CD4-positive, alpha-beta T cell treated with Interleukin-15 for 4 hours (primary cell): ENCODE measurements at regions not wholly inside any gene's neighbourhood (a gene's known extent, or its start where the extent isn't known, plus 50 kb on each side); places are given as distances from the start of the nearest gene placed in this dataset.
"Not testable (repeated sequence)": the region's sequence is repeated elsewhere in the genome, so short reads cannot be mapped to it uniquely, and the experiment has no call there.

Experiments
- DNase-seq: peaks from one replicate; pipeline ENCODE4 v3.0.0-alpha.2; 2020; ENCODE audit warnings: low spot score

GRCh38 chr5:87105577-87105976 is 162.1 kb upstream of the RASA1 start:
- DNase-seq = no peak

DNA sequence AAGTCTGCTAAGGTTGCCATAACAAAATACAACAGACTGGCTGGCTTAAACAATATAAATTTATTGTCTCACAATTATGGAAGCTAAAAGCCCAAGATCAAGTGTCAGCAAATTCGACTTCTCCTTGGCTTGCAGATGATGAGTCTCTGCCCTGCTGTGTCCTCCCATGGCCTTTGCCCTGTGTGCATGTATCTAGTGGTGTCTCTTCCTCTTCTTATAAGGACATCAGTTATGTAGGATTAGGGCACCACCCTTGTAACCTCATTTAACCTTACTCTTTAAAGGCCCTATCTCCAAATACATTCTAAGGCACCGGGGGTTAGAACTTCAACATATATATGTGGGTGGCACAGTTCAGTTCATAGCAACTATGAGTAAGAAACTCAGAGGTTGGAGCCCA is 157.9 kb upstream of the RASA1 start:
- DNase-seq = no peak

DNA sequence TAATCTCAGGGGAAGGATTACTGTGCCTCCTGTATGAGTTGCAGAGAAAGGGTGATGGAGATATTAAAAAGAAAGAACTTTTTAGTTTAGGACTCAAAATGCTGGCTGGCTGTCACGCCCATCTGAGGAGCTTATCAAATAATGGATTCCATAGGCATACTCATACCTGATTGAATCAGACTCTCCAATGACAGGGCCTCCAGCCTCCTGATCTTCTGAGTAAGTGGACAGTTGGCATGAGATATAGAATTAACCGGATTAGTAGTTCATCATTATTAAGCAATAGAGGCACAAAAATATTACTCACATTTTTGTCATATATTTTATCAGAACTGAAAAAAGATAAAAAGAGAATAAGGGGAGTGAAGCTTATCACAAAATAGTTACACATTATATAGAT is 157.0 kb upstream of the RASA1 start:
- no peak for DNase-seq

- no peak for DNase-seq
Observed at GRCh38 chr5:87113861-87114260, 153.8 kb upstream of the RASA1 start.

DNA sequence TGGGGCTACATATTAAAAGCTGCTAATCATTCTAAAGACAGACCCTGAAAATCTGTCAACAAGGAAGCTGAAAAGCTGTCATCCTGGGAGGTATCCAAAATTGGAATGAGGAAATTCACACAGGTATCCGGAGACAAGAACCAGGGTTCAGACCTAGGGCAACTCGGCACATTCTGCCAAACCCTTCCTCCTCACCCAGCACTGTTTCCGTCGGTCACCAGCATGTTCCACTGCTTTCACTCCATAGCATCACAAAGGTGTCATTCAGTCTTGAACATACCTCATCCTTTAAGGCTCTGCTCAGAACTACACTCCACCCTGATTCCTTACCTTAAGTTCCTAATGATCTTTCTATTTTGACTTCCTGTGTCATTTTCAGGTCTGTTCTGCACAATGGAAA is 153.1 kb upstream of the RASA1 start:
- DNase-seq = no peak

- no peak for DNase-seq
Observed at GRCh38 chr5:87115839-87116364, 151.8 kb upstream of the RASA1 start.

- no peak for DNase-seq
Observed at GRCh38 chr5:87116825-87117512, 150.7 kb upstream of the RASA1 start.

GRCh38 chr5:87119588-87119987 is 148.1 kb upstream of the RASA1 start:
- DNase-seq = no peak

GRCh38 chr5:87120518-87121303 is 147.0 kb upstream of the RASA1 start:
- DNase-seq = peak; percentile 81

DNA sequence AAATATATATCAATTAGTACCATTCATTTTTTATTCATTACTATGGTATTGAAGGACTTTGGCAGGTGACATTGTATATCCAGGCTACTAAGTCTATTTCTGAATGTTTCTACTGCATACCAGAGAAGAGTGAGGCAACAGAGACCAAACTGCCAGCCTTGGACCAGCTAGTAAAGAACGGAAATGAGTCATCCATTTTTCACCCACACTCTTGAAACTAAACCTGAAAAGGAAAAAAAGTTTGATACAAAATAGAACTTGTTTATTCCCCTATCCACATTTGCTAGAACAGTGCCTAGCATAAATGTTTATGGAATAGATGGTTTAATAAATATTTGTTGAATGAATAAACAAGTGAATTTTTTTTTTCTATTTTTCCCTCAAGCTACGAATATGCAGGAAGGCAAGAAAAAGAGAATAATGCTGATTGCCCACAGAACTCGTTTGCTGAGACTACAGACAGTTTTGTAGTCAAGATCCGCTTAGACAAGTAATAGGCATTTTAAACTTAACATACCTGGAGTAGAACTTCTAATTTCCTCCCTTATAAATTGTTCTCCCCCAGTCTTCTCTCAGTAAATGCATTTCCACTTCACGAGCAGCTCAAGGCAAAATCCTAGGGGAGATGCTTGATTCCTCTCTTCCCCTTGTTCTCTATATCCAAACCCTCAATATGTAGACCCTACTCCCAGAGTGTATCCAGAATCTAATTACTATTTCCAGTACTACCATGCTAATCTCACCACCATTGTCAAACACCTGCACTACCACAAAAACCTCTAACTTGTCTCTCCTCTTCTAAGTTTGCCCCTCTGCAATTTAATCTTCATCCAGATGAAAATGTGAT is 146.2 kb upstream of the RASA1 start:
- DNase-seq = peak; percentile 70

DNA sequence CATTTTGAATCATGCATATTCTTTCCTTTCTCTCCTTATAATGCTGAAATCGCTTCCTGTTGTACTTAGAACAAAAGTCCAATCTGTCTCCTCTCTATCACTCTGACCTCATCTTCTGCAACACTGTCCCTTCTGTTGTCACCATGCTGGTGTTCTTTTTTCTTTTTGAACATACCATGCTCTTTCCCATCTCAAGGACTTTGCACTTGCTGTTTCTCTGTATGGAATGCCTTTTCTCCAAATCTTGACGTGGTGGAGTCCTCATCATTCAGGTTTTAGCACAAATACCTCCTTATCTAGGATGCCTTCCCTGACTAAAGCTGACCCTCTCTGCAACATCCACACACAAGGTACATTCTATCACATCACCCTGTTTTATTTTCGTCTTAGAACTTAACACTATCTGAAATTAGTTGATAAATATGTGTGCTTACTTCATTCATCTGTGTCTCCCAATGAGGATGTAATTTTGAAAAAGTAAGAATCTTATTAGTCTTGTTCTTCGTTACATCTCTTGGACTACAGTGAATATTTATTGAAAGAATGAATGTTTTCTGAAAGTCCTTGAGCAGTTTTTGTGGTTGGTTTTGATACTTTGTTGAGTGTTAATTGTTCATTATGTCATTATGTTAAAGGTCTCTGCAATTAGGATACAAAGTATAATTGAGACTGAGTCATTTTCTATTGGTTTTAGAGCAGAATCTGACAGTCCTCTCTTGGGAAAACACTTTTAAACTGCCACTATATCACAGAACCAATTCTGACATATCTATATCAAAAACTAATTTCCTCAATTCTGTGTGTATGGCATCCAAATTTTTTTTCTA is 145.3 kb upstream of the RASA1 start:
- no peak for DNase-seq

DNA sequence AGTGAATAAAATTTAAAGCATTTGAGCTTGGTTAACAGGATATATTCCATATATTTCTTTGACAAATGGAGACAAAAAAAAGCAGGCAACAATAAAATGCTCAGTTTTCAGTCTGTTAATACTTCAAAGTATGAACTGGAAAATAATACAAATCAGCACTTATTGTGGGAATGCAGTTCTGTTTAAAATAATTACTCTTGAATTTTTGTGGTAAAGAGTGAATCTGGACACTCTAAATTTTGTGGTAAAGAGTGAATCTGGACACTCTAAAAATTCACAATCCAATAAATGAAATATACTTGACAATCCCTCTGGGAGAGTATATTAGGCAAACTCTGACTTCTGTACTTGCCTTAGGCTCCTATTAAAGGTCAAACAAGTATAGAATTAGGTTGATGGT is 141.9 kb upstream of the RASA1 start:
- DNase-seq = no peak

DNA sequence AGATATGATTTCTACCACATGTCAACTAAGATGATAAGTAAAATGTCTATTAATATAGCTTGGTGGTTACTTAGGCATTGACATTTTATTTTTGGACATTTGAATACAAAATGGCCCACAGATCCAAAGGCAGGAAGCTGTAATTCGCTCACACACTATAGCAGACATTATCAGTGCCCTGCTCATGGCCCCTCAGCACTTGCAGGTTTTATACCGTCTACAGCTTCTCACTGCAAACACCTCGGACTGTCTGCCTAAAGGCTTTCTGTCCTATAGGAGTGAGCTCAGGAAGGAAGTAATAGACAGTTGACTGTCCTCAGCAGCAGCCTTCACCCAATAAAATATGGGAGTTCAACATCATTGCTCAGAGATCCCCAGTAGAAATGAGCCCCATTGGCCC is 140.8 kb upstream of the RASA1 start:
- no peak for DNase-seq

- DNase-seq = no peak
Observed at GRCh38 chr5:87127426-87127825, 140.3 kb upstream of the RASA1 start.

DNA sequence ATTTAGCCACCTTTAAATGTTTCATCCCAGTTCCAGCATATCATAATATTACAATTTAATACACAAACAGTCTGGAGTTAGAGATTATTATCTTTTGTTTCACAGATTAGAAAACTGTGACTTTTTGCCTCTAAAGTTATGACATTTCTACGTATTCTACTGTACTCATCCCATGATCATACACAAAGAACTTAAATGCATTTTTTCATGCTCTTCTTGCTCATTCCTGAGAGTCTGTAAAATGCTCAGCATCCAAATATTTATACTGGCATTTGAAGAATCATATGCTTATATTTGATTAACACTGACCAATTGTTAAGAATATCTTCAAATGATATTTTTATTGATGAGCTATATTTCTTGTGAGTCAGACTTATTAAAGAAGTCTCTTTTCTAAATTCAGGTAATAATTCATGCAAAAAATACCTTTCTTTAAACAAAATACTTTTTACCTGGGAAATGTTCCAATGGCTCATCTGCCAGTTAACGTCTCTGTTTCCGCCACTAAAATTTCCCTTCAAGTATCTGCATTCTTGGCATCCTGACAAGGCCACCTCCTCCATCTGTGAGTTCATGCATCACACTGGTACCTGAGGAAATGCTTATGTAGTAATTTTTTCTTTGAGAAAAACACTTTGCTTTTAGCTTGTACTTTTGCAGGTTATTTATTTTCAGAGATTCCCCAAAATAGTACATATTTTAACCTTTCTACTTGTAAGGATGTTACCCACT is 139.6 kb upstream of the RASA1 start:
- no peak for DNase-seq

DNA sequence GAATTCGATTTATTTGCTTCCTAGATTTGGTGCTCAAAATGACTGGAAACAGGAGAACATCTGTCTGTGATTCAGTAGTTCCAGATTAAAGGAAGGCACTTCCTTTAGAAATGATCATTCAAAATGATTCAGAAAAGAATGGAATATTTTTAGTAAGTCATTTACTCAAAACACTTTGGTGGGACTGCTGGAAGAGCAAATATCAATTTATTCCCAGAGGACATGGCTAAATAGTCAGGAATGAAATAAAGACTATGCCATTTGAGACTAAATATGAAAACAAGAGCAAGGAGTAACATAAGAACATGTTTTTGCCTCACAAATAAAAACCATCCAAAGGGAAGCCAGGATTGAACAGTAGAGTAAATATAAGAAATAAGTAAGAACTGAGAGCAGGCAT is 138.6 kb upstream of the RASA1 start:
- DNase-seq = no peak

- DNase-seq = no peak
Observed at GRCh38 chr5:87132696-87133095, 135.0 kb upstream of the RASA1 start.

DNA sequence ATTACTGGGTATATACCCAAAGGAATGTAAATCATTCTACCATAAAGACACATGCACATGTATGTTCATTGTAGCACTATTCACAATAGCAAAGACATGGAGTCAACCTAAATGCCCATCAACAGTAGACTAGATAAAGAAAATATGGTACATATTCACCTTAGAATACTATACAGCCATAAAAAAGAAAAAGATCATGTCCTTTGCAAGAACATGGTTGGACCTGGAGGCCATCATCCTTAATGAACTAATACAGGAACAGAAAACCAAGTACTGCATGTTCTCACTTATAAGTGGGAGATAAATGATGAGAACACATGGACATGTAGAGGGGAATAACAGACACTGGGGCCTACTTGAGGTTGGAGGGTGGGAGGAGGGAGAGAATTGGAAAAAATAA is 133.2 kb upstream of the RASA1 start:
- not testable (repeated sequence) for DNase-seq

DNA sequence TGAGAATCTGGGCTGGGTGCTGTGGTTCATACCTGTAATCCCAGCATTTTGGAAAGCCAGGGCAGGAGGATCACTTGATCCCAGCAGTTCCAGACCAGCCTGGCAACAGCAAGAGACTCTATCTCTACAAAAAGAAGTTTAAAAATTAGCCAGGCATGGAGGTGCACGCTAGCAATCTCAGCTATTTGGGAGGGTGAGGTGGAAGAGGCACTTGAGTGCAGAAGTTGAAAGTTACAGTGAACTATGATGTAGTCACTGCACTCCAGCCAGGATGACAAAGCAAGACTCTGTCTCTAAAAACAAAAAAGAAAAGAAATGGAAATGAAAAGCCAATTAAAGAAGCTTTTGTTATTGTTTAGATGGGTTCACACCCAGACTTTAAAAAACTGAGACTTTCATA is 131.6 kb upstream of the RASA1 start:
- DNase-seq = no peak

DNA sequence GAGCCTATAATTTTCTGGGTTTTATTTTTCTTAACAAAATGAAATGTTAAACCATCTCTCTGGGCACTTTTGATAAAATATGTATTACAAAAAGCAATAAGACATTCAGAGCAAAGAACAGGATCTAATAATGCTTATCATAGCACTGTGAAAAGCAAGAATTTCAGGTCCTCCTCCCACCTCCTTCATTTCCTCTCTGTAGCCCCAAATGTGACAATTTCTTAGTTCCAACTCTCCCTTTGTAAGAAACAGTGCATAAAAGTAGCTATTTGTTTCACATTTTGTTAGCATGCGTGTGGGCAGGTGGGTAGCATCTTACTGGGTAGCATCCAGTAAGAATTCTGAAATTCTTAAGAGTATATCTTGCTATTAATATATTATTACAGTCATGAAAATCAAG is 130.9 kb upstream of the RASA1 start:
- no peak for DNase-seq

DNA sequence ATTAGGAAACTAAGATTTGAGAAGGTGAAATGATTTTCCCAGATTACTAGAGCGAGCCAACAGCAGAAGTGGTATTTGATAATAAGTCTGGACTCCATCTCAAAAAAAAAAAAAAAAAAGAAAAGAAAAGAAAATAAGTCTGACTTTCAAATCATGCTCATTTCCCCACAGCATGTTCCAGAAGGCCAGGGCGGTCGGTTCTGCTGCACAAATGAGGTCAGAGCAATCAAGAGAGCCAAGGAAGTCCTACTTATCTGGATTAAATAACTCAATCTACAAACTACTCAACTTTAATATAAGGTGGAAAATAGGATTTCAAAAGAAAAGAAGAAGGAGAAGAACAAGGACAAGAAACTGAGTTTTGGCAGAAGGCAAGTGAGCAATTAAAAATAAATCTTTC is 130.4 kb upstream of the RASA1 start:
- no peak for DNase-seq
